Lower leg skin (tissue), 4 donors: ENCODE measurements at regions not wholly inside any gene's neighbourhood (a gene's known extent, or its start where the extent isn't known, plus 50 kb on each side); places are given as distances from the start of the nearest gene placed in this dataset.

Experiments used
- DNase-seq, 2 donors: peaks; one replicate each; pipeline ENCODE4 v3.0.0-alpha.2; 2019; ENCODE audit warnings: low spot score in 2 of 2
- H3K4me3 ChIP-seq: fragments of 200-600 bp; sonication (generic); 2 replicates; pipeline ENCODE4 v1.5.1; 2017; ENCODE audit warnings: mild to moderate bottlenecking, low read depth; ENCODE audit not compliant: poor library complexity, severe bottlenecking
- POLR2A ChIP-seq, 2 donors: fragments of 450-650 bp; IDR thresholded peaks; one replicate each; pipeline ENCODE4 v1.6.1; 2016 to 2017; ENCODE audit warnings: antibody characterized with exemption in 2 of 2, mild to moderate bottlenecking in 1 of 2, moderate library complexity in 1 of 2
- WGBS, 2 donors: methylation state at CpG; one replicate each; pipeline ENCODE4 v1.1.5; 2018; 5-methylcytosine and 5-hydroxymethylcytosine counted together
- intact Hi-C: fragments of 100-400 bp; cut with DNase I; formaldehyde crosslinking; loops from one replicate; pipeline ENCODE4 v1.15.0; 2023; ENCODE audit warnings: low total_unique reads
- TF ChIP-seq, protein P1 (sequence below), 3 donors: fragments of 450-650 bp; IDR thresholded peaks; one replicate each; pipeline ENCODE4 v1.5.1; 2016; ENCODE audit warnings: antibody characterized with exemption in 3 of 3, mild to moderate bottlenecking in 3 of 3, moderate library complexity in 2 of 3

DNA sequence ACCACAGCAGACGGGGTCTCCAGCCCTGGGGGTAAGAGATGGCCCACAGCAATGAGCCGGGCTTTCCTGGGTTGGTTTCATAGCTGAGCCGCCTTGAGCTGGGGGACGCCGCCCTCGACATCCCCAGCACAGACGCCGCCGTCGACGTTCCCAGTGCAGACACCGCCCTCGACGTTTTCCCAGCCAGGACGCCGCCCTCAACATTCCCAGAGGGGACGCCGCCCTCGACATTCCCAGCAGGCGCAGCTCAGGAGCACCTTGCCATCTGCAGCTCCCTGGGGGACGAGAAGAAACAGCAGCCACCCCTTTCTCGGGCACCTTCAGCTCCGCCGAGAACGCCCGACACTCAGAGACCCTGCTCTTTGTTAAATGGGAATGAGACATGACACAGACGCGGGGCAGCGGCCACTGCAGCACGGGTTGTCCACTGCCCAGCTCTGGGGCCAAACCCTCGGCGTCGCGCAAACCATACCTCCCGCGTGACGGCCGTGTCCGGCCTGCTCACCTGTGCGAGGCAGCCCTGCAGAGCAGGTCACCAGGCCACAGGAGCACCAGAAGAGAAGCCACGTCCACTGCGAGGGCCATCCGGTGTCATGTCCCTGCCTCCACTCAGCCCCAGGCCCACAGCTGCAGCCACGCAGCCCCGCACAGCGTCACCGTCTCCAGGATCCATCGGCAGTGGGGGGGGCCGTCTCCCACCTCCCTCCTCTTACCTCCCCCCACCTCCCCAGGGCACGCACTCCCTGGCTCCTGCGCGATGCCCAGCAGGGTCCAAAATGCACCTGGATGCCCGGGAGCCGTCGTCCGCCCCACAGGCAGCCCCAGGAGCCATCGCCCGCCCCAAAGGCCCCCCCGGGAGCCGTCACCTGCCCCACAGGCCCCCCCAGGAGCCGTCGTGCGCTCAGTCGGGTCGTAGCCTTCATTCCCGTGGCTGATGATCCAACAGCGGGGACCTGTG is 77.4 kb upstream of the GALNT9 start:
- no peak for DNase-seq
- no peak overlapping the region for H3K4me3 ChIP-seq
- intact Hi-C loops = no loop called here
- WGBS, 2 donors = 54 to 59% methylated on average over 45 to 63 of the region's 67 CpGs
- no peak for TF ChIP-seq POLR2A (IDR thresholded peaks at IDR 0.05)

DNA sequence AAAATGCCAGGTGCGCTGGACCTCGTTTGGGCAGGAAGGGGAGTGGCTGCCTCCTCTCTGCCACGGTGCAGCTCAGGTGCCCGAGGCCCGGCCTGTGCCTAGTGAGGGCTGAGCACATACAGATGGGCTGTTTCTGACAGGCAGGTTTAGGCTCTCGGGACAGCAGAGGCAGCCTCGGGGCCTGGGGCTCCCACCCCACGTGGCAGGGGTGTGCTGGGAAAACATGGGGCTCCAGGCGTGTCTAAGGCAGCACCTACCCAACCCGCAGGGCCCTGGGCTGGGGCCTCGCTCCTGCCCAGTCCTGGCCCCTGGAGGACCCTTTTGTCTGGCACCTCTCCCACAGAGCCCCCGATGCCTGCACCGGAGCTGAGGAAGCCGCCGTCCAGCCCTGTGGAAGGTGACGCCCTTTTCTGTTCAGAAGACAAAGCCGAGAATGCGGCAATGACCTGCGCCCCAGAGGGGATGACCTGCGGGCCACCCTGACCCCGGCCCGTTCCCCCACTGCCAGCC is 76.4 kb upstream of the GALNT9 start:
- TF ChIP-seq, protein P1, sequence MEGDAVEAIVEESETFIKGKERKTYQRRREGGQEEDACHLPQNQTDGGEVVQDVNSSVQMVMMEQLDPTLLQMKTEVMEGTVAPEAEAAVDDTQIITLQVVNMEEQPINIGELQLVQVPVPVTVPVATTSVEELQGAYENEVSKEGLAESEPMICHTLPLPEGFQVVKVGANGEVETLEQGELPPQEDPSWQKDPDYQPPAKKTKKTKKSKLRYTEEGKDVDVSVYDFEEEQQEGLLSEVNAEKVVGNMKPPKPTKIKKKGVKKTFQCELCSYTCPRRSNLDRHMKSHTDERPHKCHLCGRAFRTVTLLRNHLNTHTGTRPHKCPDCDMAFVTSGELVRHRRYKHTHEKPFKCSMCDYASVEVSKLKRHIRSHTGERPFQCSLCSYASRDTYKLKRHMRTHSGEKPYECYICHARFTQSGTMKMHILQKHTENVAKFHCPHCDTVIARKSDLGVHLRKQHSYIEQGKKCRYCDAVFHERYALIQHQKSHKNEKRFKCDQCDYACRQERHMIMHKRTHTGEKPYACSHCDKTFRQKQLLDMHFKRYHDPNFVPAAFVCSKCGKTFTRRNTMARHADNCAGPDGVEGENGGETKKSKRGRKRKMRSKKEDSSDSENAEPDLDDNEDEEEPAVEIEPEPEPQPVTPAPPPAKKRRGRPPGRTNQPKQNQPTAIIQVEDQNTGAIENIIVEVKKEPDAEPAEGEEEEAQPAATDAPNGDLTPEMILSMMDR (IDR thresholded peaks at IDR 0.05) = no peak
- no peak for TF ChIP-seq POLR2A (IDR thresholded peaks at IDR 0.05)
- intact Hi-C loops = no loop called here
- DNase-seq = no peak
- 54 to 60% methylated on average over 20 to 22 of the region's 22 CpGs for WGBS, 2 donors
- no peak overlapping the region for H3K4me3 ChIP-seq

DNA sequence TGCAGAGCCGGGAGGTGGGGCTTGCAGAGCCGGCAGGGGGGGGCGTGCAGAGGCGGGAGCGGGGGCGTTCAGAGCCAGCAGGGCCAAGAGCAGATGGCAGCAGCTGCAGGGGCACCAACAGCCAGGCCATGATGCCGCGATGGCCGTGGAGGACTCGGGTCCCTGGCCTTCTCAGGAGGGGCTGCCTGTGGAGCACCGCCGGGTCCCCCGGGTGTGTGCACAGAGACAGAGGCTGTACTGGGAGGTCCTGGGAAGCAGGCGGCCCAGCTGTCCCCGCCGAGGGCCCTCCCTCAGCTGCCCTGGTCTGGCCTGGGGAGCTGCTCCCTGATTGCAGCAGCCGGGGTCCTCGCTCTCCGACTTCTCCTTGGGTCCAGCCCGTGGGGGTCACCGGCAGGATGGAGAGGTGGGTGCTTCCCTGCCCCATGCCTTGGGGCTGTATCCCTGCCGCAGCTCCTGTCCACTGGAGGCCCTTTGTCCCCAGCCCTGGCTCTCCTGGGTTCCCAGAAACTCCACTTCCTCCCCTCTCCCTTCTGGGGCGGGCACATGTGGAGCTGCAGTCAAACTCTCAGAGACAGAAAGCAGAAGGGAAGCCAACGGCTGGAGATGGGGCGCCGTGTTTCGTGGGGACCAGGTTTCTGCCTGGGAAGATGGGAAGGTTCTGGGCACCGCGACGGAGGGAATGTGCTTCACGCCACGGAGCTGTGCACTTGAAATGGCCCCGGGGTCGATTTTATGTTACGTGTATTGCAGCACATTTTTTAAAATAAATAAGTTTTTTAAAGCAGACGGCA is 75.8 kb upstream of the GALNT9 start:
- TF ChIP-seq, protein P1 (IDR thresholded peaks at IDR 0.05) = no peak
- no peak for TF ChIP-seq POLR2A (IDR thresholded peaks at IDR 0.05)
- no peak overlapping the region for H3K4me3 ChIP-seq
- 53 to 55% methylated on average over 28 to 31 of the region's 36 CpGs for WGBS, 2 donors
- intact Hi-C loops = no loop called here
- no peak for DNase-seq

DNA sequence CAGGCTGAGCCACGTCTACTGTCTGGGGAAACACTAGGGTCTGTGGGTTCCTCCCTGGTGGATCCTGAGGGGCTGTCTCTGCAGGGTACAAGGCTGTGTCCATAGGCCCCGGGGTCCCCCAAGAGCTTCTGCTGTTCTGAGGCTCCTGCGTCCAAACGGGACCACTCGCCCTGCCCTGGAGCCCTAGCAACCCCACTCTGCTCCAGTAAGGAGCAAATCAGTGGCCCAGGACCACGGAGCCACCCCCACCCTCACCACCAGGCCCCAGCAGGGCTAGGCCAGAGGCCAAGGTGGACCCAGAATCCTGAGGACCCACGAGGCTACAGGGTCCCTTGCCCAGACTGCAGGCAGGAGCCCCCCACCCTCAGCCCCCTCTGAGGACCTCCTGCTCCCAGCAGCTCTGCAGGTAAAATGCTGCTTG is 75.1 kb upstream of the GALNT9 start:
- intact Hi-C loops = no loop called here
- WGBS, 2 donors = 58 to 80% methylated on average over 1 to 4 of the region's 7 CpGs
- no peak overlapping the region for H3K4me3 ChIP-seq
- TF ChIP-seq, protein P1 (IDR thresholded peaks at IDR 0.05) = no peak
- TF ChIP-seq POLR2A (IDR thresholded peaks at IDR 0.05) = no peak
- DNase-seq = no peak

DNA sequence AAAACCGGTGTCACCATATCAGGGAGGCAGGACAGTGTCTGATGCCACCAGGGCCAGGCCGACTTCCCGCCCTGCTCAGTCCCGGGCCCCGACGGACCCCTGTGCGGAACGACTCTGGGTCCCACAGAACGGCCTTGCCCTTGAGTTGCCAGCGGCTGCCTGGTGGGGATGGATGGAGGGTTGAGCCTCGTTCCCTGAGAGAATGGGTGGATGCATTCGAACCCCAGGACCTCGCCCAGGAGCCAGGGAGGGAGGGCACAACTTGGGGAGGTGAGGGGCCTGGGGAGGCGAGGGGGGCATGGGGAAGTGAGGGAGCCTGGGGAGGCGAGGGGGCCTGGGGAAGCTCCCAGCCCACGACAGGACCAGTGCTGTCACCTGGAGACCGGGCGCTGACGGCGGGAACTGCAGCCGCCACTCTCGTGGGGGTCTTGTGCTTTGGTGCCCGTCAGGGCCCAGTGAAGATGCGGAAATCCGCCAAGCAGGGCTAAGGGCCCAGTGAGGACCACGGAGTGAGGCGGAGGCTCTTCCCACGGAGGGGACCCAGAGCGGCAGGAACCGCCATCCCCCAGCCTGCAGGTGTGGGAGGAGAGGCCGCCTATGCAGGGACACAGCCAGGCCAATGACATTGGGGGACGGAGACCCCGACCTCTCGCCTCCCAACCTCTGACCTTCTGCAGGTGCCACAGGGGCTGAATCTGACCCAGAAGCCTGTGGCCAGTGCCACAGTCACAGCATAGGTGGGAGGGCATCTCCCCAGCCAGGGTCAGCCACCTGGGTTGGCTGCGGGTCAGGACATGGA is 74.4 kb upstream of the GALNT9 start:
- H3K4me3 ChIP-seq = no peak overlapping the region
- TF ChIP-seq, protein P1 (IDR thresholded peaks at IDR 0.05) = no peak
- TF ChIP-seq POLR2A (IDR thresholded peaks at IDR 0.05) = no peak
- intact Hi-C loops = no loop called here
- 81 to 84% methylated on average over 32 to 34 of the region's 35 CpGs for WGBS, 2 donors
- DNase-seq = no peak
